Esophagus muscularis mucosa (tissue), 4 donors: ENCODE measurements at regions not wholly inside any gene's neighbourhood (a gene's known extent, or its start where the extent isn't known, plus 50 kb on each side); places are given as distances from the start of the nearest gene placed in this dataset.

Experiments used
- DNase-seq: peaks from one replicate; pipeline ENCODE4 v3.0.0-alpha.2; 2017; ENCODE audit errors: extremely low spot score
- H3K27ac ChIP-seq, 4 donors: fragments of 200-600 bp; sonication (generic); replicated peaks in 1 of 4; 1 replicate in 3 of 4; 2 replicates in 1 of 4; pipeline ENCODE4 v1.5.1; 2016 to 2019; ENCODE audit warnings: mild to moderate bottlenecking in 1 of 4
- H3K27me3 ChIP-seq, 4 donors: fragments of 200-600 bp; sonication (generic); one replicate each; pipeline versions ENCODE4 v1.5.1 to v1.6.0; 2016 to 2019
- H3K36me3 ChIP-seq, 4 donors: fragments of 200-600 bp; sonication (generic); one replicate each; pipeline ENCODE4 v1.5.1; 2016 to 2019
- H3K4me1 ChIP-seq, 4 donors: fragments of 200-600 bp; sonication (generic); one replicate each; pipeline ENCODE4 v1.5.1; 2016 to 2019
- H3K4me3 ChIP-seq, 4 donors: fragments of 200-600 bp; sonication (generic); 1 replicate in 2 of 4; 2 replicates in 2 of 4; pipeline ENCODE4 v1.5.1; 2016 to 2019; ENCODE audit warnings: mild to moderate bottlenecking in 4 of 4, moderate library complexity in 1 of 4
- H3K9me3 ChIP-seq, 4 donors: fragments of 200-600 bp; sonication (generic); 1 replicate in 3 of 4; 2 replicates in 1 of 4; pipeline ENCODE4 v1.5.1; 2016 to 2019
- CTCF ChIP-seq, 3 experiments: fragments of 200-600 bp in 2 of 3; fragments of 450-650 bp in 1 of 3; sonication (generic) in 2 of 3; IDR thresholded peaks; one replicate each; pipeline ENCODE4 v1.5.1; 2017 to 2019; ENCODE audit warnings: antibody characterized with exemption in 3 of 3, mild to moderate bottlenecking in 2 of 3, moderate library complexity in 1 of 3
- EP300 ChIP-seq: sonication (generic); formaldehyde crosslinking; IDR thresholded peaks from one replicate; pipeline ENCODE4 v1.6.1; 2017; ENCODE audit warnings: antibody characterized with exemption
- POLR2A ChIP-seq: fragments of 450-650 bp; IDR thresholded peaks from one replicate; pipeline ENCODE4 v1.6.1; 2017; ENCODE audit warnings: antibody characterized with exemption, moderate library complexity, mild to moderate bottlenecking, low read depth
- POLR2AphosphoS5 ChIP-seq, 2 donors: sonication (generic); formaldehyde crosslinking; IDR thresholded peaks; one replicate each; pipeline ENCODE4 v1.6.1; 2017; ENCODE audit warnings: antibody characterized with exemption in 2 of 2
- WGBS: methylation state at CpG from one replicate; pipeline ENCODE4 v1.1.5; 2018; 5-methylcytosine and 5-hydroxymethylcytosine counted together
- intact Hi-C: fragments of 100-400 bp; cut with DNase I; formaldehyde crosslinking; loops from one replicate; pipeline ENCODE4 v1.15.1; 2023

- no peaks in the 10 kb centered on the region for H3K4me1 ChIP-seq
- no peaks in the 10 kb centered on the region for H3K27me3 ChIP-seq
- H3K9me3 ChIP-seq = no peaks in the 10 kb centered on the region
- intact Hi-C loops = no loop called here
- TF ChIP-seq EP300 (no peak), CTCF (IDR thresholded peaks at IDR 0.05) (no peak), POLR2A (no peak), POLR2AphosphoS5 (IDR thresholded peaks at IDR 0.05) (no peak)
- H3K4me3 ChIP-seq = no peak overlapping the region
- H3K36me3 ChIP-seq = no peaks in the 10 kb centered on the region
- no peak for DNase-seq
- no peak overlapping the region for H3K27ac ChIP-seq
Observed at GRCh38 chr5:144864118-144864517, 693.4 kb downstream of the KCTD16 start.

- TF ChIP-seq POLR2AphosphoS5 (IDR thresholded peaks at IDR 0.05) (no peak), CTCF (IDR thresholded peaks at IDR 0.05) (no peak), EP300 (no peak), POLR2A (no peak)
- H3K4me1 ChIP-seq = no peaks in the 10 kb centered on the region
- H3K27me3 ChIP-seq = no peaks in the 10 kb centered on the region
- no peaks in the 10 kb centered on the region for H3K9me3 ChIP-seq
- H3K27ac ChIP-seq = no peak overlapping the region
- no peaks in the 10 kb centered on the region for H3K36me3 ChIP-seq
- 31% methylated on average over 1 of the region's 1 CpG for WGBS
- no peak overlapping the region for H3K4me3 ChIP-seq
- DNase-seq = no peak
- intact Hi-C loops = no loop called here
Observed at GRCh38 chr5:144857454-144857853, 686.8 kb downstream of the KCTD16 start.

- intact Hi-C loops = no loop called here
- TF ChIP-seq POLR2A (no peak), EP300 (no peak)
- peaks cover 0 to 5% (median 0%) of the 10 kb centered on the region in 4 donors for H3K9me3 ChIP-seq
- no peaks in the 10 kb centered on the region for H3K27me3 ChIP-seq
- H3K4me1 ChIP-seq = no peaks in the 10 kb centered on the region
- no peaks in the 10 kb centered on the region for H3K36me3 ChIP-seq
- WGBS = 89% methylated on average over 2 of the region's 2 CpGs
- no peak overlapping the region for H3K4me3 ChIP-seq
- no peak overlapping the region for H3K27ac ChIP-seq
- no peak for DNase-seq
Observed at GRCh38 chr5:144844086-144844485, 673.4 kb downstream of the KCTD16 start.

- no peak for DNase-seq
- intact Hi-C loops = no loop called here
- Histone ChIP-seq H3K36me3 (no peaks in the 10 kb centered on the region), H3K27me3 (no peaks in the 10 kb centered on the region), H3K9me3 (no peaks in the 10 kb centered on the region), H3K4me3 (no peak overlapping the region), H3K4me1 (no peaks in the 10 kb centered on the region), H3K27ac (no peak overlapping the region)
- TF ChIP-seq EP300 = no peak
- no peak for TF ChIP-seq POLR2AphosphoS5 (IDR thresholded peaks at IDR 0.05)
- TF ChIP-seq POLR2A = no peak
- TF ChIP-seq CTCF (IDR thresholded peaks at IDR 0.05) = no peak
Observed at GRCh38 chr5:144832416-144832815, 661.7 kb downstream of the KCTD16 start.

- WGBS = 81% methylated on average over 1 of the region's 1 CpG
- Histone ChIP-seq H3K4me1 (no peaks in the 10 kb centered on the region), H3K36me3 (no peaks in the 10 kb centered on the region), H3K27me3 (no peaks in the 10 kb centered on the region), H3K27ac (no peak overlapping the region), H3K9me3 (no peaks in the 10 kb centered on the region), H3K4me3 (no peak overlapping the region)
- DNase-seq = no peak
- no peak for TF ChIP-seq POLR2AphosphoS5 (IDR thresholded peaks at IDR 0.05)
- TF ChIP-seq EP300 = no peak
- intact Hi-C loops = no loop called here
Observed at GRCh38 chr5:144831650-144832049, 661.0 kb downstream of the KCTD16 start.

- 63% methylated on average over 2 of the region's 2 CpGs for WGBS
- H3K9me3 ChIP-seq = peaks cover 0 to 3% (median 0%) of the 10 kb centered on the region in 4 donors
- intact Hi-C loops = no loop called here
- H3K27me3 ChIP-seq = no peaks in the 10 kb centered on the region
- no peak overlapping the region for H3K4me3 ChIP-seq
- no peak for DNase-seq
- no peaks in the 10 kb centered on the region for H3K36me3 ChIP-seq
- H3K27ac ChIP-seq = no peak overlapping the region
- no peak for TF ChIP-seq POLR2A
- TF ChIP-seq CTCF (IDR thresholded peaks at IDR 0.05) = no peak
- TF ChIP-seq EP300 = no peak
- no peak for TF ChIP-seq POLR2AphosphoS5 (IDR thresholded peaks at IDR 0.05)
- no peaks in the 10 kb centered on the region for H3K4me1 ChIP-seq
Observed at GRCh38 chr5:144822503-144822902, 651.8 kb downstream of the KCTD16 start.
